Right ventricle myocardium superior (tissue), 1 donor: ENCODE measurements at regions not wholly inside any gene's neighbourhood (a gene's known extent, or its start where the extent isn't known, plus 50 kb on each side); places are given as distances from the start of the nearest gene placed in this dataset.

Source experiments
- ATAC-seq: fragments of 200-7000 bp; cut with Tn5 transposase; one replicate; pipeline ENCODE4 v1.9.1; 2020; ENCODE audit warnings: mild to moderate bottlenecking; ENCODE audit not compliant: poor library complexity
- DNase-seq: peaks from one replicate; pipeline ENCODE4 v3.0.0-alpha.2; 2020
- intact Hi-C: fragments of 100-400 bp; cut with DNase I; formaldehyde crosslinking; loops from one replicate; pipeline ENCODE4 v1.11.2; 2022
- donor health status: DM: no; HTN: yes; CAD: no; lungs with severe emphysema.

DNA sequence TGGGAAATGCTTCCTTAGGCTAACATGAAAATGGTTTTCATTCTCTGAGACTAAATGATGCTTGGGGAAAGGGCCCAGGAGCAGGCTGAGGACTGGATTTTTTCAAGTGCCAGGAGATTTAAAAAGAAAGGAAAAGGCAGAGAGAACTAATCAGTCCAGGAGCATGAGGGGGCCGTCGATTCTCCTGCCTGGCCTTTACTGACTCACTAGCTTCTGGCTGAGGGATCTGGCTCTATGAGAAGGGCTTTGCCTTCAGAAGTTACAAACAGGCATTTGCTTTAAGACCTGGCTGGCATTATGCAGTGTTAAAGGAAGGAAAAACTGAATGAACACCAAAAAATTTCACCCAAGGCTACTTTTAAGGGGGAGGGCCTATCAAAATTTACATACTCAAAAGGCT lies 359.2 kb downstream of the PBX1 start:
- DNase-seq (no peak), ATAC-seq (no peak)
- intact Hi-C loops, result loop anchor here (10.0 kb wide), 1 partner anchor 133 kb away; no protein-coding TSS in a partner anchor

DNA sequence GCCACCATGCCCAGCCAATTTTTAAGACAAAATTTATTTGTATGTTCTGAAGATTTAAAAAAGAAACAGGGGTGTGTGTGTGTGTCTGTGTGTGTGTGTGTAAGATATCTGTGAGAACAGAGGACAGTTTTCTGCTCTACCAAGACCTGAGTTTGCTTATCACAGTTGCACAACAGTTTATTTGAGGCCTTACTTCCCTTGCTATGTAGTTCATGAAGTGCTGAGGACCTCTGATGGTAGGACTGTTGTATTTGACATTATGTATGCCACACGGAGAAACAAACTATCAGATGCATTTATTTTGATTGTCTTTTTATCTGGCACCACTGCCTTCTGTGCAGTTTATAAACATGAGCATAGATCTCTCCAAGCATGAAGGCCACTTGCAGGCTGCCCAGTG lies 355.2 kb downstream of the PBX1 start:
- ATAC-seq, result peak; percentile 72
- DNase-seq, result no peak
- intact Hi-C loops, result loop anchor here (10.0 kb wide), 1 partner anchor 129 kb away; no protein-coding TSS in a partner anchor

DNA sequence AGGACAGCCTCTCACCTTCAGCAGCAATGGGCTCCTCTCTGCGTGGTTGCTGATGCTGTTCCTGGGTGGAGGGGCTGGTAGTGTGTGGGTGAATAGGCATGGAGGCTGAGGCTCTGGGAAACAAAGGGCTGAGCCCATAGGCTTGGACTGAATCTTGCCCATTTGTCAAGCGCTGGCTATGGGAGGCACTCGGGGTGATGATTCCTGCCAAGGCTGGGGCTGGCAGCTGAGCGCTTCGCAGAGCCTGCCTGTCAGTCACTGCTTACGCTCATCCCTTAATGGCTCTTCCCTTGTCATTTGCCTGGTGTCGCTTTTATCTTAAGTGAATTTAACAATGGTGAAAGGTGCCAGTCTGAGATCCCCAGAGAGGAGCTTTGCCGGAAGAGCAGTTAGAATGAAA lies 353.3 kb downstream of the PBX1 start:
- DNase-seq, result peak; percentile 66
- peak; percentile 87 for ATAC-seq
- intact Hi-C loops, result loop anchor here (10.0 kb wide), 1 partner anchor 127 kb away; no protein-coding TSS in a partner anchor

DNA sequence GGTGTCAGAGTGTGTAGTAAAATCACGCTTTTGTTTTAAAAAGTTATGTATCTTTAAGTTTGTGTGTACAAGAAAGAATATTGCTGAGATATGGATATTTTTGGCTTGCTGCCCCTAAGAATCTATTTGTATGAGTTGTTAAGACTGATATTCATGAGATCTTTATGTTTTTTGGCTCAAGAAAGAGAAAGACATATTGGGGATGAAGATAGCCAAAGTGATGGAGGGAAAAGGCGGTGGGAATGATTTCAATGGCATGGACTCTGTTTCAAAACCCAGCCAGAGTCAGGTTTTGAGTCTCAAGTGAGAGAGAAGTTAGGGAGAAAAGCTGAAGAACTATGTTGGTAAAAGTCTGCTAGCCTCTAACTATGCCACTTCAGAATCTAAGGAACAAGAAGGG lies 351.7 kb downstream of the PBX1 start:
- intact Hi-C loops, result loop anchor here (10.0 kb wide), 1 partner anchor 126 kb away; no protein-coding TSS in a partner anchor
- DNase-seq, result no peak
- no peak for ATAC-seq

DNA sequence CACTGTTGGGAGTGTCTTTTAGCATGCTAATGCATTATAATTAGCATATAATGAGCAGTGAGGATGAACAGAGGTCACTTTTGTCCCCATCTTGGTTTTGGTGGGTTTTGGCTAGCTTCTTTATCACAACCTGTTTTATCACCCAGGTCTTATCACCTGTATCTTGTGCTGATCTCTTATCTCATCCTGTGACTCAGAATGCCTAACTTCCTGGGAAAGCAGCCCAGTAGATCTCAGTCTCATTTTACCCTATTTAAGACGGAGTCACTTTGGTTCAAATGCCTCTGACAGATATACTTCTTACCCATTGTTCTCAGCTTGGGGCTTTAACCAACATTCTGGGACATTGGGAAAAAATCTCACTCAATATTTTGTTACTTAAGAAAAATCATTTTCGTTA lies 348.7 kb downstream of the PBX1 start:
- intact Hi-C loops, result no loop called here
- DNase-seq (no peak), ATAC-seq (no peak)

DNA sequence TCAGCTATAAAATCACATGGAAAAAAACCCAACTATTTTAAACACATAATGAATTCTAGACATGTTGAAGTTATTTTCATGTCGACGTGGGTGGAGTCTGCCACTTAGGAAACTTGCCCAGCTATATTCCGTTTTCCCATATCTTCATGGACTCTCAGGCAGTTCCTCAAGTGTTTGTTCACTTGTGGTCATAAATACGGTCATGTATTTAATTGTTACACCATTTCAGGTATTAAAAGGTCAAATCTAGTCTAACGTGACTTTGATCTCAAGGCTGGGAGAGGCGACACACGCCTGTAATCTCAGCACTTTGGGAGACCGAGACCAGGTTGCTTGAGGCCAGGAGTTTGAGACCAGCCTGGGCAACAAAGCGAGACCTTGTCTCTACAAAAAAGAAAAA lies 346.9 kb downstream of the PBX1 start:
- no peak for ATAC-seq
- no peak for DNase-seq
- intact Hi-C loops, result no loop called here

DNA sequence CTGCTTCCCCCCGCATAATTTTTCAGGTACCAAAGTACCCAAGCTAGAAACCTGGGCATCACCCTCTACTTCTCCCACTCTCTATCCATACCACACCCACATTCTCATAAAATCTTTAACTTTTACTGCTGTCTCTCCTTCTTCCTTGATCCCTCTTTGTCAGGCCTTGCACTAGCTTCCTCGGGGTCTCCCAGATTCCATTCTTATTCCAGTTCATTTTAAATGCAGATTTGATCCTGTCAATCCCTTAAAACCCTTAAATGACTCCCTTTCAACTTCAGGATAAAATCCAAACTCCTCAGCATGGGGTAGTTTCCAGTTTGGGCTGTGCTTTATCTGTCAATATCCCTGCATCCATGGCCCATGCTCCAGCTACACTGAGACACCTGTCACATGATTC lies 343.5 kb downstream of the PBX1 start:
- intact Hi-C loops, result no loop called here
- DNase-seq (no peak), ATAC-seq (no peak)
